GM12878 (cell line): ENCODE measurements at regions not wholly inside any gene's neighbourhood (a gene's known extent, or its start where the extent isn't known, plus 50 kb on each side); places are given as distances from the start of the nearest gene placed in this dataset.

Experiments
- ATAC-seq: fragments of 200-7000 bp; cut with Tn5 transposase; 3 replicates; pipeline ENCODE4 v1.9.1; 2020; ENCODE audit warnings: mild to moderate bottlenecking, moderate library complexity
- BruUV-seq: library from RNA; stranded (reverse); fragments of 400-500 nt; replicated peaks from 2 replicates; lab custom pipeline; 2021; lab: Mats Ljungman, UMichigan
- CTCF ChIA-PET: fragments of 300-600 bp; sonication (Branson Sonifier 250); formaldehyde crosslinking; extraction: SDS; loops from one replicate; lab custom pipeline; 2021; ENCODE audit warnings: inconsistent platforms; lab: Yijun Ruan, JAX
- POLR2A ChIA-PET: fragments of 350-600 bp; formaldehyde crosslinking; extraction: SDS; loops from one replicate; lab custom pipeline; 2021; ENCODE audit warnings: inconsistent platforms; lab: Charles Lee
- RAD21 ChIA-PET: fragments of 300-600 bp; sonication (Branson Sonifier 250); formaldehyde crosslinking; loops from one replicate; lab custom pipeline; 2023; ENCODE audit warnings: antibody characterized with exemption; ENCODE audit not compliant: unreplicated experiment; lab: Charles Lee
- SMC1A ChIA-PET: fragments of 300-600 bp; sonication (Branson Sonifier 250); formaldehyde crosslinking; loops from one replicate; lab custom pipeline; 2023; ENCODE audit not compliant: unreplicated experiment, uncharacterized antibody; lab: Charles Lee
- DNase-seq: peaks from one replicate; pipeline ENCODE4 v3.0.0-alpha.2; 2011; ENCODE audit warnings: low read depth, low spot score
- FAIRE-seq: peaks from 3 replicates; lab custom pipeline; 2011; peaks lifted over from hg19 to GRCh38; lab: Jason Lieb, UNC
- H2AFZ ChIP-seq: 2 replicates; pipeline ENCODE4 v1.6.0; 2011; ENCODE audit warnings: low read depth, low read length, control low read depth; ENCODE audit not compliant: control insufficient read depth
- H3K27ac ChIP-seq: 2 replicates; pipeline ENCODE4 v1.5.1; 2011; ENCODE audit warnings: control low read depth; ENCODE audit not compliant: control insufficient read depth, insufficient read depth
- H3K27me3 ChIP-seq, 2 experiments: replicated peaks in 1 of 2; 2 replicates each; pipeline versions ENCODE4 v1.6.0 to v1.6.1; 2011; ENCODE audit warnings: low read length in 1 of 2; ENCODE audit not compliant: control insufficient read depth in 2 of 2, insufficient read depth in 2 of 2
- H3K36me3 ChIP-seq, 2 experiments: 2 replicates each; pipeline ENCODE4 v1.5.1; 2011; ENCODE audit warnings: low read length in 1 of 2; ENCODE audit not compliant: control insufficient read depth in 2 of 2, insufficient read depth in 2 of 2
- H3K4me1 ChIP-seq: 2 replicates; pipeline ENCODE4 v1.6.1; 2011; ENCODE audit warnings: mild to moderate bottlenecking, low read length, moderate library complexity, mixed read lengths; ENCODE audit not compliant: control insufficient read depth, insufficient read depth
- H3K4me2 ChIP-seq: 2 replicates; pipeline ENCODE4 v1.6.0; 2011; ENCODE audit warnings: control low read depth; ENCODE audit not compliant: control insufficient read depth, insufficient read depth
- H3K4me3 ChIP-seq: fragments of 200-600 bp; sonication (generic); 2 replicates; pipeline ENCODE4 v1.5.1; 2016
- H3K79me2 ChIP-seq: 2 replicates; pipeline ENCODE4 v1.6.0; 2011; ENCODE audit warnings: low read length; ENCODE audit not compliant: control insufficient read depth, insufficient read depth
- H3K9ac ChIP-seq: 2 replicates; pipeline ENCODE4 v1.8.0; 2011; ENCODE audit warnings: low read length, control low read depth, mixed read lengths; ENCODE audit not compliant: control insufficient read depth, insufficient read depth
- H3K9me3 ChIP-seq: replicated peaks from 3 replicates; pipeline ENCODE4 v1.5.1; 2011; ENCODE audit warnings: mild to moderate bottlenecking, low read length; ENCODE audit not compliant: control insufficient read depth, insufficient read depth
- H4K20me1 ChIP-seq: 2 replicates; pipeline ENCODE4 v1.6.0; 2011; ENCODE audit not compliant: control insufficient read depth, insufficient read depth
- ATF2 ChIP-seq: IDR thresholded peaks from 2 replicates; pipeline ENCODE4 v1.6.1; 2012; ENCODE audit warnings: low read length, inconsistent platforms
- CEBPZ ChIP-seq: fragments of 150-350 bp; IDR thresholded peaks from 2 replicates; pipeline ENCODE4 v1.6.1; 2016; ENCODE audit warnings: low read depth, low read length
- IKZF1 ChIP-seq: fragments of 450-650 bp; conservative IDR thresholded peaks from 2 replicates; pipeline ENCODE4 v1.6.1; 2017; ENCODE audit warnings: antibody characterized with exemption, mild to moderate bottlenecking
- MTA3 ChIP-seq: IDR thresholded peaks from 2 replicates; pipeline ENCODE4 v1.6.1; 2012; ENCODE audit warnings: low read length, inconsistent platforms, borderline replicate concordance
- NBN ChIP-seq: fragments of 450-650 bp; IDR thresholded peaks from 2 replicates; pipeline ENCODE4 v1.6.1; 2016
- WRNIP1 ChIP-seq: IDR thresholded peaks from 2 replicates; pipeline ENCODE4 v1.6.1; 2011; ENCODE audit warnings: low read depth, low read length, improper control_type of control experiment, borderline replicate concordance
- YBX1 ChIP-seq: fragments of 450-650 bp; IDR thresholded peaks from 2 replicates; pipeline ENCODE4 v1.6.1; 2016; ENCODE audit warnings: antibody characterized with exemption
- ZBED1 ChIP-seq: IDR thresholded peaks from 2 replicates; pipeline ENCODE4 v1.6.1; 2016; ENCODE audit warnings: borderline replicate concordance
- ZBTB40 ChIP-seq: fragments of 450-650 bp; IDR thresholded peaks from 2 replicates; pipeline ENCODE4 v1.6.1; 2016; ENCODE audit warnings: mild to moderate bottlenecking, moderate library complexity, borderline replicate concordance
- ZNF384 ChIP-seq: IDR thresholded peaks from 2 replicates; pipeline ENCODE4 v1.6.1; 2012; ENCODE audit warnings: low read depth, mild to moderate bottlenecking, low read length, improper control_type of control experiment, borderline replicate concordance
- WGBS: methylation state at CpG from one replicate; pipeline ENCODE4 v1.1.6; 2016; ENCODE audit warnings: low lambda C conversion rate; ENCODE audit not compliant: insufficient replicate concordance, insufficient coverage; ENCODE audit errors: missing lambda C conversion rate; 5-methylcytosine and 5-hydroxymethylcytosine counted together
- in situ Hi-C: fragments of 300-500 bp; cut with MboI; formaldehyde crosslinking; loops from 9 replicates; pipeline ENCODE4 v1.14.3; 2018; ENCODE audit warnings: mixed read lengths
- intact Hi-C: fragments of 100-400 bp; cut with micrococcal nuclease; formaldehyde crosslinking; loops from one replicate; pipeline ENCODE4 v1.14.2; 2022; ENCODE audit not compliant: unreplicated experiment
- TF ChIP-seq, protein P1 (sequence below): IDR thresholded peaks from 2 replicates; pipeline ENCODE4 v1.6.1; 2011; ENCODE audit warnings: low read depth, low read length, improper control_type of control experiment, borderline replicate concordance
- TF ChIP-seq, protein P2 (sequence below): fragments of 450-650 bp; IDR thresholded peaks from 2 replicates; pipeline ENCODE4 v1.6.1; 2018; ENCODE audit warnings: borderline replicate concordance, mild to moderate bottlenecking; ENCODE audit not compliant: partially characterized antibody
- TF ChIP-seq, protein P3 (sequence below): IDR thresholded peaks from 2 replicates; pipeline ENCODE4 v1.6.1; 2012; ENCODE audit warnings: low read depth, low read length, improper control_type of control experiment

- Histone ChIP-seq H3K9me3 (no peaks in the 10 kb centered on the region), H2AFZ (no peak overlapping the region), H3K79me2 (no peaks in the 10 kb centered on the region), H3K4me2 (no peak overlapping the region), H3K27ac (no peak overlapping the region), H3K36me3 (no peaks in the 10 kb centered on the region), H3K4me1 (no peaks in the 10 kb centered on the region), H3K9ac (no peak overlapping the region), H4K20me1 (no peaks in the 10 kb centered on the region), H3K4me3 (no peak overlapping the region), H3K27me3 (no peaks in the 10 kb centered on the region; a peak in 1 of 4 replicates)
- ChIA-PET POLR2A (no interaction called here), SMC1A (no interaction called here), RAD21 (no interaction called here), CTCF (no interaction called here)
- BruUV-seq, result no TSS peak
- 32% methylated on average over 6 of the region's 6 CpGs for WGBS
- in situ Hi-C loops (no loop called here), intact Hi-C loops (no loop called here)
- ATAC-seq (no peak), FAIRE-seq (no peak), DNase-seq (no peak)
- TF ChIP-seq ATF2, result no peak
- no peak for TF ChIP-seq ZBED1
- TF ChIP-seq, protein P1, sequence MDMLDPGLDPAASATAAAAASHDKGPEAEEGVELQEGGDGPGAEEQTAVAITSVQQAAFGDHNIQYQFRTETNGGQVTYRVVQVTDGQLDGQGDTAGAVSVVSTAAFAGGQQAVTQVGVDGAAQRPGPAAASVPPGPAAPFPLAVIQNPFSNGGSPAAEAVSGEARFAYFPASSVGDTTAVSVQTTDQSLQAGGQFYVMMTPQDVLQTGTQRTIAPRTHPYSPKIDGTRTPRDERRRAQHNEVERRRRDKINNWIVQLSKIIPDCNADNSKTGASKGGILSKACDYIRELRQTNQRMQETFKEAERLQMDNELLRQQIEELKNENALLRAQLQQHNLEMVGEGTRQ, result no peak
- no peak for TF ChIP-seq IKZF1
- TF ChIP-seq ZBTB40, result no peak
- no peak for TF ChIP-seq YBX1
- TF ChIP-seq CEBPZ, result no peak
- no peak for TF ChIP-seq WRNIP1
- TF ChIP-seq ZNF384, result no peak
- no peak for TF ChIP-seq NBN
- TF ChIP-seq, protein P2, sequence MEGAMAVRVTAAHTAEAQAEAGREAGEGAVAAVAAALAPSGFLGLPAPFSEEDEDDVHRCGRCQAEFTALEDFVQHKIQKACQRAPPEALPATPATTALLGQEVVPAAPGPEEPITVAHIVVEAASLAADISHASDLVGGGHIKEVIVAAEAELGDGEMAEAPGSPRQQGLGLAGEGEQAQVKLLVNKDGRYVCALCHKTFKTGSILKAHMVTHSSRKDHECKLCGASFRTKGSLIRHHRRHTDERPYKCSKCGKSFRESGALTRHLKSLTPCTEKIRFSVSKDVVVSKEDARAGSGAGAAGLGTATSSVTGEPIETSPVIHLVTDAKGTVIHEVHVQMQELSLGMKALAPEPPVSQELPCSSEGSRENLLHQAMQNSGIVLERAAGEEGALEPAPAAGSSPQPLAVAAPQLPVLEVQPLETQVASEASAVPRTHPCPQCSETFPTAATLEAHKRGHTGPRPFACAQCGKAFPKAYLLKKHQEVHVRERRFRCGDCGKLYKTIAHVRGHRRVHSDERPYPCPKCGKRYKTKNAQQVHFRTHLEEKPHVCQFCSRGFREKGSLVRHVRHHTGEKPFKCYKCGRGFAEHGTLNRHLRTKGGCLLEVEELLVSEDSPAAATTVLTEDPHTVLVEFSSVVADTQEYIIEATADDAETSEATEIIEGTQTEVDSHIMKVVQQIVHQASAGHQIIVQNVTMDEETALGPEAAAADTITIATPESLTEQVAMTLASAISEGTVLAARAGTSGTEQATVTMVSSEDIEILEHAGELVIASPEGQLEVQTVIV, result no peak
- TF ChIP-seq, protein P3, sequence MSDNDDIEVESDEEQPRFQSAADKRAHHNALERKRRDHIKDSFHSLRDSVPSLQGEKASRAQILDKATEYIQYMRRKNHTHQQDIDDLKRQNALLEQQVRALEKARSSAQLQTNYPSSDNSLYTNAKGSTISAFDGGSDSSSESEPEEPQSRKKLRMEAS, result no peak
- no peak for TF ChIP-seq MTA3
Observed at GRCh38 chr13:109979228-109979627, 192.8 kb upstream of the IRS2 start.
